Brain pericyte (primary cell): ENCODE measurements at regions not wholly inside any gene's neighbourhood (a gene's known extent, or its start where the extent isn't known, plus 50 kb on each side); places are given as distances from the start of the nearest gene placed in this dataset.
A peak's percentile ranks its signal among the peaks of the same experiment; 100 is the strongest.

Experiments
- DNase-seq: peaks from one replicate; pipeline ENCODE4 v3.0.0-alpha.2; 2012; ENCODE audit warnings: low read depth, low spot score

- DNase-seq, result peak; percentile 18
These were observed 145.0 kb downstream of the BTG1 start for GRCh38 chr12:92000597-92000996.

- no peak for DNase-seq
These were observed 145.8 kb downstream of the BTG1 start for GRCh38 chr12:91999823-92000222.

- no peak for DNase-seq
These were observed 147.3 kb downstream of the BTG1 start for GRCh38 chr12:91998316-91998715.

- no peak for DNase-seq
These were observed 151.3 kb downstream of the BTG1 start for GRCh38 chr12:91994208-91994797.

- no peak for DNase-seq
These were observed 152.2 kb downstream of the BTG1 start for GRCh38 chr12:91993287-91994017.

GRCh38 chr12:91991399-91992187 is 154.1 kb downstream of the BTG1 start:
- no peak for DNase-seq

- DNase-seq, result peak; percentile 67
These were observed 155.1 kb downstream of the BTG1 start for GRCh38 chr12:91990525-91990924.

- DNase-seq, result no peak
These were observed 156.5 kb downstream of the BTG1 start for GRCh38 chr12:91989143-91989542.

GRCh38 chr12:91988086-91988923 is 157.3 kb downstream of the BTG1 start:
- peak; percentile 20 for DNase-seq

GRCh38 chr12:91986084-91986483 is 159.6 kb downstream of the BTG1 start:
- DNase-seq, result no peak

GRCh38 chr12:91985002-91985787 is 160.5 kb downstream of the BTG1 start:
- DNase-seq, result no peak

- no peak for DNase-seq
These were observed 161.1 kb downstream of the BTG1 start for GRCh38 chr12:91984556-91984955.

- no peak for DNase-seq
These were observed 161.7 kb downstream of the BTG1 start for GRCh38 chr12:91983935-91984334.

GRCh38 chr12:91982946-91983345 is 162.7 kb downstream of the BTG1 start:
- DNase-seq, result no peak

GRCh38 chr12:91980389-91980821 is 165.2 kb downstream of the BTG1 start:
- DNase-seq, result no peak

- DNase-seq, result no peak
These were observed 167.5 kb downstream of the BTG1 start for GRCh38 chr12:91978143-91978542.

GRCh38 chr12:91975891-91976290 is 169.8 kb downstream of the BTG1 start:
- no peak for DNase-seq

- no peak for DNase-seq
These were observed 171.0 kb downstream of the BTG1 start for GRCh38 chr12:91974541-91975085.

- no peak for DNase-seq
These were observed 171.8 kb downstream of the BTG1 start for GRCh38 chr12:91973813-91974212.

- no peak for DNase-seq
These were observed 172.8 kb downstream of the BTG1 start for GRCh38 chr12:91972896-91973295.

- no peak for DNase-seq
These were observed 176.9 kb downstream of the BTG1 start for GRCh38 chr12:91968777-91969171.
